ENCODE measurements at regions not wholly inside any gene's neighbourhood (a gene's known extent, or its start where the extent isn't known, plus 50 kb on each side); places are given as distances from the start of the nearest gene placed in this dataset.

- no peak for DNase-seq
Measured at GRCh38 chr15:96093063-96093462, 237.4 kb upstream of the NR2F2 start.

GRCh38 chr15:96097661-96098060 lies 232.8 kb upstream of the NR2F2 start:
- DNase-seq: no peak

- no peak for DNase-seq
Measured at GRCh38 chr15:96102631-96103030, 227.9 kb upstream of the NR2F2 start.

GRCh38 chr15:96106181-96106580 lies 224.3 kb upstream of the NR2F2 start:
- no peak for DNase-seq

GRCh38 chr15:96106628-96107027 lies 223.9 kb upstream of the NR2F2 start:
- no peak for DNase-seq

- DNase-seq: no peak
Measured at GRCh38 chr15:96107916-96108315, 222.6 kb upstream of the NR2F2 start.

- no peak for DNase-seq
Measured at GRCh38 chr15:96108405-96108804, 222.1 kb upstream of the NR2F2 start.

GRCh38 chr15:96109820-96110219 lies 220.7 kb upstream of the NR2F2 start:
- no peak for DNase-seq

- no peak for DNase-seq
Measured at GRCh38 chr15:96112018-96112417, 218.5 kb upstream of the NR2F2 start.

GRCh38 chr15:96115642-96116041 lies 214.9 kb upstream of the NR2F2 start:
- no peak for DNase-seq

- no peak for DNase-seq
Measured at GRCh38 chr15:96117270-96117669, 213.2 kb upstream of the NR2F2 start.

- no peak for DNase-seq
Measured at GRCh38 chr15:96119734-96120133, 210.8 kb upstream of the NR2F2 start.

- DNase-seq: no peak
Measured at GRCh38 chr15:96121086-96121920, 209.2 kb upstream of the NR2F2 start.

GRCh38 chr15:96122077-96123027 lies 208.1 kb upstream of the NR2F2 start:
- no peak for DNase-seq

GRCh38 chr15:96123028-96123400 lies 207.5 kb upstream of the NR2F2 start:
- no peak for DNase-seq

- no peak for DNase-seq
Measured at GRCh38 chr15:96123630-96124187, 206.8 kb upstream of the NR2F2 start.

- DNase-seq: no peak
Measured at GRCh38 chr15:96124436-96124835, 206.1 kb upstream of the NR2F2 start.

- DNase-seq: no peak
Measured at GRCh38 chr15:96125721-96126415, 204.6 kb upstream of the NR2F2 start.

- DNase-seq: no peak
Measured at GRCh38 chr15:96126859-96127258, 203.6 kb upstream of the NR2F2 start.

- no peak for DNase-seq
Measured at GRCh38 chr15:96130734-96131133, 199.8 kb upstream of the NR2F2 start.

GRCh38 chr15:96132126-96132525 lies 198.4 kb upstream of the NR2F2 start:
- no peak for DNase-seq

- DNase-seq: no peak
Measured at GRCh38 chr15:96135166-96136093, 195.1 kb upstream of the NR2F2 start.

All from SHP77 (cell line).